ENCODE measurements at regions not wholly inside any gene's neighbourhood (a gene's known extent, or its start where the extent isn't known, plus 50 kb on each side); places are given as distances from the start of the nearest gene placed in this dataset.

DNA sequence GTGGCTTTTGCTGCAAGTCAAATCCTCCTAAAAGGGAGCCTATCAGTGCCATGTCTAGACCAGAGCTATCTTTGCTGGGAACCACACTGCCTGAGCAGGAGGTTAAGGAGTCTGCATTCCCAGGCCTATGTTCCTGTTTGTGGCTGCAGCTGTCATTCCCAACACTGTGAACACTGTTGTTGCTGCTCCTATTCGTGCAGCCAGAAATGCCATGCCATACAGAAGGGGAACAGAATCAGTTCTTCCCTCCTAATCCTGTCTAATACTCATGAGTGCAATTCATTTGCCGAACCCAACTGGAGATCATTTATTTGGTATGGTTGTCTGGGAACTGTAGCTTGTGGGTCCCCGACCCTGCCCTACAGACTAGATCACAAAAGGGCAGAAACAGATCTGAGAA lies 406.5 kb upstream of the GJE1 start (continued):
- TF ChIP-seq, protein P1, sequence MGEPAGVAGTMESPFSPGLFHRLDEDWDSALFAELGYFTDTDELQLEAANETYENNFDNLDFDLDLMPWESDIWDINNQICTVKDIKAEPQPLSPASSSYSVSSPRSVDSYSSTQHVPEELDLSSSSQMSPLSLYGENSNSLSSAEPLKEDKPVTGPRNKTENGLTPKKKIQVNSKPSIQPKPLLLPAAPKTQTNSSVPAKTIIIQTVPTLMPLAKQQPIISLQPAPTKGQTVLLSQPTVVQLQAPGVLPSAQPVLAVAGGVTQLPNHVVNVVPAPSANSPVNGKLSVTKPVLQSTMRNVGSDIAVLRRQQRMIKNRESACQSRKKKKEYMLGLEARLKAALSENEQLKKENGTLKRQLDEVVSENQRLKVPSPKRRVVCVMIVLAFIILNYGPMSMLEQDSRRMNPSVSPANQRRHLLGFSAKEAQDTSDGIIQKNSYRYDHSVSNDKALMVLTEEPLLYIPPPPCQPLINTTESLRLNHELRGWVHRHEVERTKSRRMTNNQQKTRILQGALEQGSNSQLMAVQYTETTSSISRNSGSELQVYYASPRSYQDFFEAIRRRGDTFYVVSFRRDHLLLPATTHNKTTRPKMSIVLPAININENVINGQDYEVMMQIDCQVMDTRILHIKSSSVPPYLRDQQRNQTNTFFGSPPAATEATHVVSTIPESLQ (CRISPR knock-in tag; IDR thresholded peaks at IDR 0.05): no peak
- TF ChIP-seq SMC3 (conservative IDR thresholded peaks at IDR 0.05; ENCODE audit: insufficient read depth, low read depth, low read length) (no peak), CHD4 (IDR thresholded peaks at IDR 0.05; ENCODE audit: insufficient read depth, insufficient replicate concordance, low read depth, low read length, poor library complexity, severe bottlenecking) (no peak), SREBF2 (CRISPR knock-in tag; IDR thresholded peaks at IDR 0.05) (no peak), ILK (tag; IDR thresholded peaks at IDR 0.05; ENCODE audit: borderline replicate concordance, low read depth) (no peak)

DNA sequence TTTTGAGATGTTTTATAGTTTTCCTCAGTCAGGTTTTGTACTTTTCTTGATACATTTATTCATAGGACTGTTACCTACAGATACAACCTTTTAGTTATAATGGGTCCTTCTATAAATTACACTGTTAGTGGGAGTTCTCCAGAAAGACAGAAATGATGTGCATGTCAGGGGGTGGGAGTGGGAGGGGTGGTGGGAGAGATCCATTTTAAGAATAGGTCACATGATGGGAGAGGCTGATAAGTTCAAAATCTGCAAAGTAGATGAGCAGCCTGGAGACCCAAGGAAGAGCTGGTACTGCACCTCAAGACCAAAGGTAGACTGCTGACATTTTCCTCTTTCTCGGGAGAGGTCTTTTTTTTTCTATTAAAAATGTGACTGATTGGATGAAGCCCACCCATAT lies 408.0 kb upstream of the GJE1 start:
- no peak for DNase-seq (ENCODE audit: extremely low read depth in 1 of 4, low spot score in 3 of 4)
- H3K27ac ChIP-seq (ENCODE audit: extremely low read depth, low read depth, low read length): no peak overlapping the region
- FAIRE-seq: no peak
- CTCF ChIA-PET (ENCODE audit: low intra/inter-chr PET ratio): no interaction called here
- H3K4me2 ChIP-seq (ENCODE audit: insufficient read depth, low read length): no peak overlapping the region
- no peak overlapping the region for H3K4me3 ChIP-seq
- no peaks in the 10 kb centered on the region for H3K9me1 ChIP-seq (ENCODE audit: control insufficient read depth, insufficient read depth, low read length)
- no peak for ATAC-seq
- POLR2A ChIA-PET: no interaction called here
- no peak overlapping the region for H3K9ac ChIP-seq (ENCODE audit: insufficient read depth in 1 of 2, low read depth in 2 of 2, low read length in 2 of 2)
- H3K9me3 ChIP-seq (replicated peaks; ENCODE audit: control insufficient read depth, insufficient read depth, low read depth, low read length): no peaks in the 10 kb centered on the region
- intact Hi-C loops (cut with micrococcal nuclease): no loop called here
- no peaks in the 10 kb centered on the region for H4K20me1 ChIP-seq (replicated peaks; ENCODE audit: control insufficient read depth, insufficient read depth, low read length)
- H3K36me3 ChIP-seq (ENCODE audit: control insufficient read depth, insufficient read depth, low read length): no peaks in the 10 kb centered on the region
- no peak overlapping the region for H2AFZ ChIP-seq (ENCODE audit: low read depth, low read length)
- in situ Hi-C loops (cut with MboI): no loop called here
- BruUV-seq (replicated peaks): no TSS peak
- H3K4me1 ChIP-seq (replicated peaks in 1 of 2; ENCODE audit: control insufficient read depth in 2 of 2, insufficient read depth in 2 of 2, low read length in 2 of 2): no peaks in the 10 kb centered on the region
- 38% methylated on average over 1 of the region's 1 CpG for WGBS (ENCODE audit: insufficient coverage, low coverage, missing lambda C conversion rate)
- TF ChIP-seq RBBP5 (IDR thresholded peaks at IDR 0.05; ENCODE audit: borderline replicate concordance, insufficient read depth, low read length, poor library complexity, severe bottlenecking): no peak
- no peak for TF ChIP-seq ZNF668 (CRISPR knock-in tag; IDR thresholded peaks at IDR 0.05)
- no peak for TF ChIP-seq FOXJ2 (tag; IDR thresholded peaks at IDR 0.05)
- no peak for TF ChIP-seq ARNT (IDR thresholded peaks at IDR 0.05)
- no peak for TF ChIP-seq NFE2L1 (tag; IDR thresholded peaks at IDR 0.05; ENCODE audit: borderline replicate concordance, low read depth)
- TF ChIP-seq XRCC5 (IDR thresholded peaks at IDR 0.05; ENCODE audit: low read depth, low read length): no peak
- TF ChIP-seq, protein P2, sequence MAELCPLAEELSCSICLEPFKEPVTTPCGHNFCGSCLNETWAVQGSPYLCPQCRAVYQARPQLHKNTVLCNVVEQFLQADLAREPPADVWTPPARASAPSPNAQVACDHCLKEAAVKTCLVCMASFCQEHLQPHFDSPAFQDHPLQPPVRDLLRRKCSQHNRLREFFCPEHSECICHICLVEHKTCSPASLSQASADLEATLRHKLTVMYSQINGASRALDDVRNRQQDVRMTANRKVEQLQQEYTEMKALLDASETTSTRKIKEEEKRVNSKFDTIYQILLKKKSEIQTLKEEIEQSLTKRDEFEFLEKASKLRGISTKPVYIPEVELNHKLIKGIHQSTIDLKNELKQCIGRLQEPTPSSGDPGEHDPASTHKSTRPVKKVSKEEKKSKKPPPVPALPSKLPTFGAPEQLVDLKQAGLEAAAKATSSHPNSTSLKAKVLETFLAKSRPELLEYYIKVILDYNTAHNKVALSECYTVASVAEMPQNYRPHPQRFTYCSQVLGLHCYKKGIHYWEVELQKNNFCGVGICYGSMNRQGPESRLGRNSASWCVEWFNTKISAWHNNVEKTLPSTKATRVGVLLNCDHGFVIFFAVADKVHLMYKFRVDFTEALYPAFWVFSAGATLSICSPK (IDR thresholded peaks at IDR 0.05; ENCODE audit: borderline replicate concordance): no peak
- no peak for TF ChIP-seq ZNF583 (CRISPR knock-in tag; IDR thresholded peaks at IDR 0.05)
- no peak for TF ChIP-seq NR2F6 (CRISPR knock-in tag; IDR thresholded peaks at IDR 0.05)
- no peak for TF ChIP-seq ZC3H4 (CRISPR knock-in tag; IDR thresholded peaks at IDR 0.05; ENCODE audit: borderline replicate concordance)
- TF ChIP-seq CXXC5 (CRISPR knock-in tag; IDR thresholded peaks at IDR 0.05): no peak
- TF ChIP-seq, protein P3, sequence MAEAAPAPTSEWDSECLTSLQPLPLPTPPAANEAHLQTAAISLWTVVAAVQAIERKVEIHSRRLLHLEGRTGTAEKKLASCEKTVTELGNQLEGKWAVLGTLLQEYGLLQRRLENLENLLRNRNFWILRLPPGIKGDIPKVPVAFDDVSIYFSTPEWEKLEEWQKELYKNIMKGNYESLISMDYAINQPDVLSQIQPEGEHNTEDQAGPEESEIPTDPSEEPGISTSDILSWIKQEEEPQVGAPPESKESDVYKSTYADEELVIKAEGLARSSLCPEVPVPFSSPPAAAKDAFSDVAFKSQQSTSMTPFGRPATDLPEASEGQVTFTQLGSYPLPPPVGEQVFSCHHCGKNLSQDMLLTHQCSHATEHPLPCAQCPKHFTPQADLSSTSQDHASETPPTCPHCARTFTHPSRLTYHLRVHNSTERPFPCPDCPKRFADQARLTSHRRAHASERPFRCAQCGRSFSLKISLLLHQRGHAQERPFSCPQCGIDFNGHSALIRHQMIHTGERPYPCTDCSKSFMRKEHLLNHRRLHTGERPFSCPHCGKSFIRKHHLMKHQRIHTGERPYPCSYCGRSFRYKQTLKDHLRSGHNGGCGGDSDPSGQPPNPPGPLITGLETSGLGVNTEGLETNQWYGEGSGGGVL (CRISPR knock-in tag; IDR thresholded peaks at IDR 0.05): no peak
- no peaks in the 10 kb centered on the region for H3K27me3 ChIP-seq (ENCODE audit: control insufficient read depth in 2 of 2, insufficient read depth in 2 of 2, low read length in 2 of 2)
- no peaks in the 10 kb centered on the region for H3K79me2 ChIP-seq (ENCODE audit: control insufficient read depth, insufficient read depth, low read length)

Measured in K562 (cell line).